B cell (primary cell): ENCODE measurements at regions not wholly inside any gene's neighbourhood (a gene's known extent, or its start where the extent isn't known, plus 50 kb on each side); places are given as distances from the start of the nearest gene placed in this dataset.

Experiments
- EZH2 ChIP-seq: IDR thresholded peaks from 2 replicates; pipeline ENCODE4 v1.6.1; 2012; ENCODE audit warnings: borderline replicate concordance, low read depth, mild to moderate bottlenecking, moderate library complexity, low read length; ENCODE audit not compliant: insufficient read depth, poor library complexity, severe bottlenecking
- TF ChIP-seq, protein P1 (sequence below): fragments of 200-600 bp; IDR thresholded peaks from one replicate; pipeline ENCODE4 v1.8.0; 2022; ENCODE audit warnings: antibody characterized with exemption, mild to moderate bottlenecking

DNA sequence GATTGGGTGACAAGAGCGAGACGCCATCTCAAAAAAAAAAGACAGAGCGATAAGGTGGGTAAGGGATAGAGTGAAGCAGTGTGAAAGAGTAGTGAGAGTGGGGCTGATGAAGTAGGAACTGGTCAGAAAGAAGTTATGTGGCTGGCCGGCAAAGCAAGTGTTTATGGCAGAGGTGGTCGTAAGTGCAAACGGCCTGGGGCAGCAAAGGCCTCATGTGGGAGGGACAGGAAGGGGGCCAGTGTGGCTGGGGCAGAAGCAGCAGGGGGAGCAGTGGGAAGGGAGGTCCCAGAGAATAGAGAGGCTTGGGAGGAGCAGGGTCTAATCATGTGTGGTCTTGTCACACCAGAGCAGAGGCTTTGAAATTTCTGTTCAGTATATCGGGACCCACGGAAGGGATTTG, 186.2 kb downstream of the HS3ST3B1 start:
- TF ChIP-seq EZH2, result no peak
- TF ChIP-seq, protein P1, sequence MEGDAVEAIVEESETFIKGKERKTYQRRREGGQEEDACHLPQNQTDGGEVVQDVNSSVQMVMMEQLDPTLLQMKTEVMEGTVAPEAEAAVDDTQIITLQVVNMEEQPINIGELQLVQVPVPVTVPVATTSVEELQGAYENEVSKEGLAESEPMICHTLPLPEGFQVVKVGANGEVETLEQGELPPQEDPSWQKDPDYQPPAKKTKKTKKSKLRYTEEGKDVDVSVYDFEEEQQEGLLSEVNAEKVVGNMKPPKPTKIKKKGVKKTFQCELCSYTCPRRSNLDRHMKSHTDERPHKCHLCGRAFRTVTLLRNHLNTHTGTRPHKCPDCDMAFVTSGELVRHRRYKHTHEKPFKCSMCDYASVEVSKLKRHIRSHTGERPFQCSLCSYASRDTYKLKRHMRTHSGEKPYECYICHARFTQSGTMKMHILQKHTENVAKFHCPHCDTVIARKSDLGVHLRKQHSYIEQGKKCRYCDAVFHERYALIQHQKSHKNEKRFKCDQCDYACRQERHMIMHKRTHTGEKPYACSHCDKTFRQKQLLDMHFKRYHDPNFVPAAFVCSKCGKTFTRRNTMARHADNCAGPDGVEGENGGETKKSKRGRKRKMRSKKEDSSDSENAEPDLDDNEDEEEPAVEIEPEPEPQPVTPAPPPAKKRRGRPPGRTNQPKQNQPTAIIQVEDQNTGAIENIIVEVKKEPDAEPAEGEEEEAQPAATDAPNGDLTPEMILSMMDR, result no peak
